ENCODE measurements at regions not wholly inside any gene's neighbourhood (a gene's known extent, or its start where the extent isn't known, plus 50 kb on each side); places are given as distances from the start of the nearest gene placed in this dataset.

DNA sequence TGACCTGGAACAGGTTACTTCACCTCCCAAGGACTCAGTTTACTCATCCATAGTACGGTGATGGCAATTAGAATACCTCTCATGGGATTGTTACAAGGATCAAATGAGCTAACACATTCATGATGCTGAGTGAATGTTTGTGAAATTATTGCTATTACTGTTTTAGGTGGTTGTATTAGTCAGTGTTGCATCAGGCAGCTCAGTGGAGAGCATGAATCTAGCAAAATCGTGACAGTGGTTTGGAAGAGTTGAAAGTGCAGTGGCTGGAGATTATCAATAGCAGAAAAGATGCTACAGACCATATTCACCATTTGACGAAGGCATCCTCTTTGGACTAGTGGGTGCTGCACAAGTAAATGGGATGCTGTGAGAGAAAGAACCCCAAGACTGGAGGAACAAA is 50.4 kb upstream of the CTNNBL1 start:
- Histone ChIP-seq H3K9me3 (ENCODE audit: insufficient read depth, low read length) (no peaks in the 10 kb centered on the region), H3K4me2 (ENCODE audit: low read length) (no peak overlapping the region), H3K27me3 (ENCODE audit: low read depth, low read length) (peaks cover 90% of the 10 kb centered on the region), H4K20me1 (ENCODE audit: insufficient read depth, low read length) (peaks cover 14% of the 10 kb centered on the region; the same call in 1 of the 2 replicates), H3K4me1 (ENCODE audit: low read length) (peaks cover 6% of the 10 kb centered on the region), H3K79me2 (ENCODE audit: low read length) (no peaks in the 10 kb centered on the region), H2AFZ (ENCODE audit: low read depth, low read length) (no peak overlapping the region), H3K36me3 (replicated peaks; ENCODE audit: low read depth, low read length) (no peaks in the 10 kb centered on the region), H3K4me3 (ENCODE audit: low read length) (no peak overlapping the region), H3K9ac (ENCODE audit: low read length) (no peak overlapping the region), H3K27ac (ENCODE audit: low read length) (no peak overlapping the region)
- no peak for TF ChIP-seq EZH2phosphoT487 (IDR thresholded peaks at IDR 0.05; ENCODE audit: low read depth)
- TF ChIP-seq, protein P1, sequence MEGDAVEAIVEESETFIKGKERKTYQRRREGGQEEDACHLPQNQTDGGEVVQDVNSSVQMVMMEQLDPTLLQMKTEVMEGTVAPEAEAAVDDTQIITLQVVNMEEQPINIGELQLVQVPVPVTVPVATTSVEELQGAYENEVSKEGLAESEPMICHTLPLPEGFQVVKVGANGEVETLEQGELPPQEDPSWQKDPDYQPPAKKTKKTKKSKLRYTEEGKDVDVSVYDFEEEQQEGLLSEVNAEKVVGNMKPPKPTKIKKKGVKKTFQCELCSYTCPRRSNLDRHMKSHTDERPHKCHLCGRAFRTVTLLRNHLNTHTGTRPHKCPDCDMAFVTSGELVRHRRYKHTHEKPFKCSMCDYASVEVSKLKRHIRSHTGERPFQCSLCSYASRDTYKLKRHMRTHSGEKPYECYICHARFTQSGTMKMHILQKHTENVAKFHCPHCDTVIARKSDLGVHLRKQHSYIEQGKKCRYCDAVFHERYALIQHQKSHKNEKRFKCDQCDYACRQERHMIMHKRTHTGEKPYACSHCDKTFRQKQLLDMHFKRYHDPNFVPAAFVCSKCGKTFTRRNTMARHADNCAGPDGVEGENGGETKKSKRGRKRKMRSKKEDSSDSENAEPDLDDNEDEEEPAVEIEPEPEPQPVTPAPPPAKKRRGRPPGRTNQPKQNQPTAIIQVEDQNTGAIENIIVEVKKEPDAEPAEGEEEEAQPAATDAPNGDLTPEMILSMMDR (IDR thresholded peaks at IDR 0.05; ENCODE audit: low read depth, low read length) = no peak

DNA sequence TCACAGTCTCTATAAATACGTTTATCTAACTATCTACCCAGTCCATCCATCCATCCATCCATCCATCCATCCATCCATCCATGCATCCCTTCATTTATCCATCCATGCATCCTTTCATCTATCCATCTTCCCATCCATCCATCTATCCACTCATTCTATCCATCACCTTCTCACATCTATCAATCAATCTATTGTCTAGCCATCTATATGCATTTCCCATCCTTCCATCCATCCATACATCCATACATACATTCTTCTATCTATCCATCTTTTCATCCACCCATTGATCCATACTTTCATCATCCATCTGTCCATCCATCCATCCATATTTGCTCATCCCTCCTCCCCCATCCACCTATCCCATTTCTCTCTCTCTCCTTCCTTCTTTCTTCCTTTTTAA is 51.6 kb upstream of the CTNNBL1 start:
- Histone ChIP-seq H3K27me3 (ENCODE audit: low read depth, low read length) (peaks cover 83% of the 10 kb centered on the region), H3K4me3 (ENCODE audit: low read length) (no peak overlapping the region), H3K9ac (ENCODE audit: low read length) (no peak overlapping the region), H4K20me1 (ENCODE audit: insufficient read depth, low read length) (peaks cover 14% of the 10 kb centered on the region; the same call in 1 of the 2 replicates), H2AFZ (ENCODE audit: low read depth, low read length) (no peak overlapping the region), H3K27ac (ENCODE audit: low read length) (no peak overlapping the region), H3K4me2 (ENCODE audit: low read length) (no peak overlapping the region), H3K79me2 (ENCODE audit: low read length) (no peaks in the 10 kb centered on the region), H3K4me1 (ENCODE audit: low read length) (peaks cover 6% of the 10 kb centered on the region), H3K36me3 (replicated peaks; ENCODE audit: low read depth, low read length) (no peaks in the 10 kb centered on the region), H3K9me3 (ENCODE audit: insufficient read depth, low read length) (no peaks in the 10 kb centered on the region)
- TF ChIP-seq, protein P1 (IDR thresholded peaks at IDR 0.05; ENCODE audit: low read depth, low read length) = no peak
- TF ChIP-seq EZH2phosphoT487 (IDR thresholded peaks at IDR 0.05; ENCODE audit: low read depth) = no peak

DNA sequence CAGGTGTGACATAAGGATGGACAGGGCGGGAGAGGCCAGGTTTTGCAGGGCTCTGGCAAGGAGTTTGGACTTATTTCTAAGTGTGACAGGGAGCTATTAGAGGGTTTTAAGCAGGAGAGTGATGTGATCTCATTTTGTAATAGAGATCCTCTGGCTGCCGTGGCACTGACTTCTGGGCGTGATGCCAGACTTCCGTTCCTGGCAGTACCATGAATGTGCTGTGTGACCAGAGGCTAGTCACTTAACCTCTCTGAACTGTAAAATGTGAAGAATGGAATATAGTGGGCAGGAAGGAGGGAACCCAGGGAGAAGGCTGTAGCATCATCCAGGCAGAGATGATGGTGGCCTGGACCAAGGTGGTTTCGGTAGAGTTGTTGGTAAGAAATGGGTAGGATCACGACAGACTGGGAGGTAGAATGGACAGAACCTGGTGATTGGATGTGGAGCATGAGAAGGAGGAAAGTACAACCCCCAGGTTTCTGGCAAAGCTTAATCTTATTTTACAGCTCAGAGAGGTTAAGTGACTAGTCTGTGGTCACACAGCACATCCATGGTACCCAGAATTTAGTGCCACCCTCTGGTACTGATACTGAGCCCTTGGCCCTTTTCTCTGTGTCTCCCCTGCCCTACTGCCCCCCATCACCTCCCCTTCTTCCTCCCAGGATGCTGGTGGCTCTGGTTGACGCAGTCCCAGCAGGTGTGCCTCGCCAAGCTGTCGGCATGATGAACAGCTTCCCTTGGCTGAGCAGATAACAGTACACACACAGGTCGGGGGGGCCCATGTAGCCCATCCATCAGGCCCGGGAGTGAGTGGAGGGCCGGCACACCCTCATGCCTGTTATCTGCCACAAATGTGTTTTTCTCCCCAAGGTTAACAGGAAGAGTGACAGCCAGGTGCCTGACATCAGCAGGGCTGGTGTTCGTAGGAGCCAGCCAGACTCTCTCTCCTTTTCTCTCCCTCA is 52.9 kb upstream of the CTNNBL1 start:
- TF ChIP-seq, protein P1 (IDR thresholded peaks at IDR 0.05; ENCODE audit: low read depth, low read length) = no peak
- TF ChIP-seq EZH2phosphoT487 (IDR thresholded peaks at IDR 0.05; ENCODE audit: low read depth) = no peak
- H3K27ac ChIP-seq (ENCODE audit: low read length) = no peak overlapping the region
- H3K4me3 ChIP-seq (ENCODE audit: low read length) = no peak overlapping the region
- no peaks in the 10 kb centered on the region for H3K79me2 ChIP-seq (ENCODE audit: low read length)
- H3K36me3 ChIP-seq (replicated peaks; ENCODE audit: low read depth, low read length) = no peaks in the 10 kb centered on the region
- peaks cover 80% of the 10 kb centered on the region for H3K27me3 ChIP-seq (ENCODE audit: low read depth, low read length)
- peaks cover 6% of the 10 kb centered on the region for H3K4me1 ChIP-seq (ENCODE audit: low read length)
- no peak overlapping the region for H3K9ac ChIP-seq (ENCODE audit: low read length)
- no peaks in the 10 kb centered on the region for H3K9me3 ChIP-seq (ENCODE audit: insufficient read depth, low read length)
- H2AFZ ChIP-seq (ENCODE audit: low read depth, low read length) = no peak overlapping the region
- H4K20me1 ChIP-seq (ENCODE audit: insufficient read depth, low read length) = peaks cover 14% of the 10 kb centered on the region; the same call in 1 of the 2 replicates
- H3K4me2 ChIP-seq (ENCODE audit: low read length) = no peak overlapping the region

DNA sequence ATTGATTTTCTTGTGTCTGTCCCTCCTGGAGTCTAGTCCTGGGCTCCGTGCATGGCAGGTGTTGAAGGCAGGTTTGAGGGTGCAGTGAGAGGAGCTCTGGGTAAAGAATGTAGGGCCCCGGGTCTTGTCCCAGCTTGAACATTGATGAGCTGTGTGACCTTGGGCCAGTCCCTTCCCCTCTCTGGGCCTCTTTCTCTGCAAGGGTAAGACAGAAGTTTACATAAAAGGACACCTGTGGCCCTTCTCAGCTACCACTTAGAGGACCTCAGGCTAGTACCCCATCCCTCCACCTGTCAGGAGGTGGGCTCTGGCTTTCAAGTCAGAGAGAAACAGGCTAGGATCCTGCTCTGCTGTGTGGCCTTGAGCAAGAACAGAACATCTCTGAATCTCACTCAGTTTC is 55.3 kb upstream of the CTNNBL1 start:
- H3K27ac ChIP-seq (ENCODE audit: low read length) = no peak overlapping the region
- no peak overlapping the region for H3K9ac ChIP-seq (ENCODE audit: low read length)
- H2AFZ ChIP-seq (ENCODE audit: low read depth, low read length) = no peak overlapping the region
- H3K27me3 ChIP-seq (ENCODE audit: low read depth, low read length) = peaks cover 77% of the 10 kb centered on the region
- H3K79me2 ChIP-seq (ENCODE audit: low read length) = no peaks in the 10 kb centered on the region
- no peaks in the 10 kb centered on the region for H3K36me3 ChIP-seq (replicated peaks; ENCODE audit: low read depth, low read length)
- no peak overlapping the region for H3K4me2 ChIP-seq (ENCODE audit: low read length)
- H3K4me1 ChIP-seq (ENCODE audit: low read length) = peaks cover 5% of the 10 kb centered on the region
- H3K9me3 ChIP-seq (ENCODE audit: insufficient read depth, low read length) = no peaks in the 10 kb centered on the region
- no peak for TF ChIP-seq EZH2phosphoT487 (IDR thresholded peaks at IDR 0.05; ENCODE audit: low read depth)
- TF ChIP-seq, protein P1 (IDR thresholded peaks at IDR 0.05; ENCODE audit: low read depth, low read length) = no peak
- H3K4me3 ChIP-seq (ENCODE audit: low read length) = no peak overlapping the region
- H4K20me1 ChIP-seq (ENCODE audit: insufficient read depth, low read length) = peaks cover 12% of the 10 kb centered on the region; the same call in 1 of the 2 replicates

All from OCI-LY3 (cell line).